ENCODE measurements at regions not wholly inside any gene's neighbourhood (a gene's known extent, or its start where the extent isn't known, plus 50 kb on each side); places are given as distances from the start of the nearest gene placed in this dataset.

DNA sequence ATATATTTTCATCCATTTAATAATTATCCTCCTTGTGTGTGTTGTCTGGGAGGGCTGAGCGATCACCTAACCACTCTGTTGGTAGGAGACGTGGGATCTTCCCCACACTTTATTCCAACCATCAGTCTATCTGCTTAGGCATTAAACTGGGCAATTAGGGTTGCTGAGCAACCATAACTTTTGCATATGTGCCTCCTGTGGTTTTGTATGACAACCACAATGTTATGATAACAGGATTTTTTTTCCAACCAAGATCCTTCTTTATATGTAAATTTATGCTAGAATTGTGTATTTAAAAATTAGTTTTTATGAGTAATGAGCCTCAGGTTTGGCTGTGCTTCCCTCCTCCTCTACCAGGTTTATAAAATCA, 495.0 kb upstream of the MGMT start:
- TF ChIP-seq TAF1 (IDR thresholded peaks at IDR 0.05; ENCODE audit: borderline replicate concordance, insufficient read depth, low read length) (no peak), REST (IDR thresholded peaks at IDR 0.05; ENCODE audit: insufficient read depth in 1 of 2, low read depth in 2 of 2, low read length in 2 of 2) (no peak), POLR2AphosphoS5 (IDR thresholded peaks at IDR 0.05; ENCODE audit: low read depth, low read length) (no peak), SIN3A (IDR thresholded peaks at IDR 0.05; ENCODE audit: borderline replicate concordance, insufficient read depth, low read length) (no peak), FOXP2 (optimal IDR thresholded peaks at IDR 0.05; ENCODE audit: borderline replicate concordance, extremely low read depth, extremely low read length, insufficient read depth) (no peak)

Data from PFSK-1 (cell line).